CD4-positive, alpha-beta T cell treated with Interleukin-17A for 1 hour (primary cell): ENCODE measurements at regions not wholly inside any gene's neighbourhood (a gene's known extent, or its start where the extent isn't known, plus 50 kb on each side); places are given as distances from the start of the nearest gene placed in this dataset.
"Not testable (repeated sequence)": the region's sequence is repeated elsewhere in the genome, so short reads cannot be mapped to it uniquely, and the experiment has no call there.

Experiments
- DNase-seq: peaks from one replicate; pipeline ENCODE4 v3.0.0-alpha.2; 2020

DNA sequence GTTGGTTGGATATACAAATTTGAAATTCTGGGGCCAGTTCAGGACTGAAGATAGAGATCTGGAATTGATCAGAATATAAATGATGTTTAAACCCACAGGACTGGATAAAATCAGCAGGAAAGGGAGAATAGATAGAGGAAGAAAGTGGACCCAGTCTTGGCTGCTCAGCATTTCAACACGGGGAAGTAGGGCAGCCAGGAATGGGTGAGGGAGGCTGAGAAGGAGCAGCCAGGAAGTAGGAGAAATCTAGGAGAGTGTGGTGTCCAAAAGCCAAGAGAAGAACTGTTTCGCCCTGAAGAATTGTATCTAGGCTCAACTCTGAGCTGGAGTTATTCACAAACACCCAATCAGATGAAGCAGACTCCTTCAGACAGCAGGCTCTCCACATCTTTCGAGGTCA lies 197.9 kb downstream of the CDCA7 start:
- DNase-seq, result no peak

DNA sequence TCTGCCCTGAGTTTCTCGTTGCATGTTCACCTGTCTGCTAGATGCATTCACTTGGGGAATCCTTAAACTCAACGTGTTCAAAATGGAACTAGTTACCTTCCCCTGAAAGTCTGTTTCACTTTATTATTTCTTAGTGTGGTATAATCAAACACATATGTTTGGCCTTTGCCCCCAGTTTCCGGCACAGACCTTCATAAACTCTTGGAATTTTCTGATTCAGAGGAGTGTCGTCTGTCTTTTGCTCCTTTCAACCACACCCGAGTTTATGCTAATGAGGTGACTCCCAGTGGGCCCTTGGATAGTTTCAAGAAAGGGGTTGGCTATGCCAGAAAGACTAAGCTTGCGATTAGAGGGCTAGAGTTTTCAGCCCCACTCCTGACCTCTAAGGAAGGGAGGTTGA lies 198.9 kb downstream of the CDCA7 start:
- no peak for DNase-seq

DNA sequence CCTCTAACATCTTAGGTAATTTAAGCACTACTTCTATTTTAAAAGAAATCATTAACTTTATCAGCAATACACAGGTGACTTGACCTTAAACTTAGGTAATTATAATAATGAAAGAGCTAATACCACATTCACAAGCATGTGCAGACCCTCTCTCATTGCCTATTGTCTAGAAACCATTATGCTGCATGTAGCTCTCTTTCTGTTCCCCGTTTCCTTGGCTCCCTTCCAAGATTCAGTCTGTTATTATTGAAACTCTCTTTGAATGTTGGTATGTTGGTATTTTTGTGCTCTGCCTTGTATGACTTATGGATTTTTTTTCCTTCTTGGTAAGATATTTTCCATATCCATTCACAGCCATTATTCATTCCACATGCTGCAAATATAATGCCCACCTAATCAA lies 201.2 kb downstream of the CDCA7 start:
- no peak for DNase-seq

- no peak for DNase-seq
Observed at GRCh38 chr2:173556816-173557215, 202.1 kb downstream of the CDCA7 start.

GRCh38 chr2:173557497-173557896 lies 202.8 kb downstream of the CDCA7 start:
- no peak for DNase-seq

- no peak for DNase-seq
Observed at GRCh38 chr2:173567493-173567892, 212.8 kb downstream of the CDCA7 start.

GRCh38 chr2:173568054-173568453 lies 213.4 kb downstream of the CDCA7 start:
- DNase-seq, result no peak

DNA sequence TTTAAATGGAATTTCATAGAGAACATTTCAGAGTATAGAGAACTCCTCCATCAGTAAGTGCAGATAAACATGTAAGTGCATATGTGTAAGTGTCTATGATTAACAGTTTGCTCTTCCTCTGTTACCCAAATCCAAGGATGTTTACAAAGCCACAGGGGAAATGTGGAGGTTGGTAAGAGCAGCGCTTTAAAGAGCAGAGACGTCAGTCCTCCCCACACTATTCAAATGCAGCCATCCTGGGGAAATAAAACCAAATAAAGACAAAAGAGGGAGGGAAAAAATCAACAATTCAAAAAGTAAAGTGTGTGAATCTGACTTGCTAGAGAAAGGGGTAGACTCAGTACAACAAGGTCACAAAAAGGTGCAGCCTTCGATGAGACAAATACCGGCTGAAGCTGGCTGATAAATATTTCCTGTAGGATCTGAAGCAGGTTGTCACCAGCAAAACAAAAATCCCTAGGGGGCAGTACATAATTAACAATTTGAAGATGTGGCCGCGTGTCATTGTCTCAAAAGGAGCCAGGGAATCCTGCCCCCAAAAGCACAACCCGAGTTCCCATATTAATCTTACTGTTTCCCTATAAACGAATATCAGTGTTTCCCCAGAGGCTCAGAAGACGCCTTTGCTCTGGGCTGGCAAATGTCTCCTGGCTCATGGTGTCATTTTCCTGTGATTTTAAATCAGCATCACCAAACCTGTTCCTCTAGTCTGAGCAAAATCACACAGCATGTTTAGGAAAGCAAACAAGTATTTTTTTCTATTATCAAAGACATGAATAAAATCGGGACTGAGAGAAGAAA lies 216.5 kb downstream of the CDCA7 start:
- no peak for DNase-seq

- DNase-seq, result no peak
Observed at GRCh38 chr2:173571887-173572680, 217.4 kb downstream of the CDCA7 start.

GRCh38 chr2:173572848-173573247 lies 218.2 kb downstream of the CDCA7 start:
- DNase-seq, result no peak

- not testable (repeated sequence) for DNase-seq
Observed at GRCh38 chr2:173573782-173574181, 219.1 kb downstream of the CDCA7 start.

GRCh38 chr2:173574324-173575112 lies 219.8 kb downstream of the CDCA7 start:
- DNase-seq, result no peak

GRCh38 chr2:173578404-173579107 lies 223.9 kb downstream of the CDCA7 start:
- DNase-seq, result no peak

DNA sequence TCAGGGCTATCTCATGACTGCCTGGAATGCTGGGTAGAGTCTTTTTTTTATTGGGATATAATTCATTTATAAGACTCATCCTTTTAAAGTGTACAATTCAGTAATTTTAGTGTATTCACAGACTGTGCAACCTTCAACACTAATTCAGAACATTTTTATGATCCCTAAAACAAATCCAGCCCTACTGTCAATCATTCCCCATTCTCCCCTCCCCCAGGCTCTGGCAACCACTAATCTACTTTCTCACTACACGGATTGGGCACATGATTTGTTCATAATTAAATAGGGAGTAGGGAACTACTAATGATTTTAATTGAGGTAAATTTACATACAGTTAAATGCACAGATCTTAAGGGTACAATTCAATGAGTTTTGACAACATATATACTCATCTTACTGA lies 225.7 kb downstream of the CDCA7 start:
- no peak for DNase-seq

- DNase-seq, result no peak
Observed at GRCh38 chr2:173580956-173581355, 226.3 kb downstream of the CDCA7 start.

GRCh38 chr2:173583196-173583595 lies 228.5 kb downstream of the CDCA7 start:
- DNase-seq, result no peak

DNA sequence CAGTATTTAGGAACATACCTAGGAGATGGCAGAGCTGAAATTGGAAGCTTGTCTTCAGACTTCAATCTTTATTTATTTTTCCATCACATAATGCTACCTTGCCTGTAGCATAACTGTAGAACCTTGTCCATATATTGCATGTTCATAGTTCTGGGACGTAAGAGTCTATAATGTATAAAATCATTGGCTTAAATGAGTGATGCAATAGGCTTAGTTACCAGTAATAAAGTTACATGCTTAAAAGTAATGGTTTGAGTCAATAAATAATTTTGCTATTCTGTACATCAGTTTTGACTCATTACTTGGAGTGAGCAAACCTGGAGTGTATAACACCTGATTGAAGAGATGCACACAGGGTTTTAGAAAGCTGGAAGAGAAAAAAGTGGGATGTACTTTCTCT lies 229.3 kb downstream of the CDCA7 start:
- DNase-seq, result no peak

GRCh38 chr2:173584676-173585458 lies 230.2 kb downstream of the CDCA7 start:
- DNase-seq, result no peak

- no peak for DNase-seq
Observed at GRCh38 chr2:173588931-173589369, 234.3 kb downstream of the CDCA7 start.

- no peak for DNase-seq
Observed at GRCh38 chr2:173589604-173590275, 235.1 kb downstream of the CDCA7 start.

DNA sequence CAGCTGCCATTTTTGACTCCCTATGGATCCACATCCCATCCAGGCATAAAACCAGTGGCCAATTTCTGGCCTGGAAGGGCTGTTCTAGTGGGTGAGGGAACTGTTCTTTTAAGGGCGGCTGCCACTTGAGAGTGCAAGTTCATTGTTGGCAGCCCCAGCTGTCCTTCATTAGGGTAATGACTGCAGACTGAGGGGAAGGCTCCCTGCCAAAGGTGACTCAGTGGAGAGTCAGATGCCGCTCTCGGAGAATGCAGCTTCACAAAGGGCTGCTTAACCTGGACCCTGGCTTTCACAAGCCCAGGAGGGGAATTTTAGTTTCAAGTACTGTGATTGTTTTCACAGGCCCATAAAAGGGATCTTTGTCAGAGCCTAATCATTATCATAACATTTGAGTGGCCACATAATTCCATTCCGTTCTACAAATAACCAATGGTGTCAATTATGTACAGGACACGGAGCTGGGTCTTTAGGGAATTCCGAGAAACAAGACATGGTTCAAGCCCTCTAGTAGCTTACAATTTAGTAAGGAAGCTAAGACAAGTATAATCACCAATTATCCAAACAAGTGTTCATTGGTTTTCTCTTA lies 235.7 kb downstream of the CDCA7 start:
- no peak for DNase-seq
